Erythroblast (primary cell): ENCODE measurements at regions not wholly inside any gene's neighbourhood (a gene's known extent, or its start where the extent isn't known, plus 50 kb on each side); places are given as distances from the start of the nearest gene placed in this dataset.

Experiments
- GATA1 ChIP-seq: IDR thresholded peaks from 2 replicates; pipeline ENCODE4 v1.6.1; 2011; ENCODE audit warnings: low read depth, mild to moderate bottlenecking, control low read depth, low read length, moderate library complexity
- POLR2A ChIP-seq: IDR thresholded peaks from 2 replicates; pipeline ENCODE4 v1.6.1; 2011; ENCODE audit warnings: mild to moderate bottlenecking, low read length

DNA sequence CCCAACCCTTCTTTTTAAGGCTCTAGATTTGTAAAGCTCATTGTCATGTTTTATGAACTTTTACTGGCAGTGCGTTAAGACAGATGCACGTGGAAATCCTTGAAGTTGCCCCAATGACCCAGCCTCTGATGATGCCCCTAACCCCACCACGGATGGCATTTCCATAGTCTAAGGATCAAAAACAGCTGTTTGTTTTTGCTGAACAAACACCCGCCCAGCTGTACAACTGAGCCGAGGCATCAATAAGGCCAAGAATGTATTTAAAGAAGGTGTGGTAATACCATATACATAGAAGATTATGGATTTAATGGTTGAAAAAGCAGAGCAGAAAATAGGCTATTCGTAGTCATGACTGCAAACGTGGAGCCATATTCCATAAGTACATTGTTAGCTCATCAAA is 83.7 kb downstream of the SALL1 start:
- TF ChIP-seq POLR2A (no peak), GATA1 (no peak)
